ENCODE measurements at regions not wholly inside any gene's neighbourhood (a gene's known extent, or its start where the extent isn't known, plus 50 kb on each side); places are given as distances from the start of the nearest gene placed in this dataset.

DNA sequence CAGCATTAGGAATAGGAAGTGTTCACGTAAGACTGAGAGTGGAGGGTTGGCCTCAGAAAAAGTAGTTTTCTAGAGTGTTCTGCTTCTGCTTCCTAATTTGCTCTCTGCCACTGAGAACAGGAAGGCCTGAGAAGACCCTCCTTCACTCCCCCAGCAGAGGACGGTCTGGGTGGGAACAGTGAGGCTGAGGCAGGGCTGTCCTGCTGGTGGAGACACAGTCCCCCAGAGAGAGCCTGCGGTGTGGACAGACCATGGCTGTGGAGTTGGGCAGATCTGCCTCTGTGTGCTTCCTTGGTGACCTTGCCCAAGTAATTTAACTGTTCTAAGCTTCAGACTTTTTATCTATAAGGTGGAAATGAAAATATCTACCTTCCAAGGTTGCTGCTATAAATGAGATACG, 182.3 kb downstream of the DACT1 start:
- TF ChIP-seq, protein P1, sequence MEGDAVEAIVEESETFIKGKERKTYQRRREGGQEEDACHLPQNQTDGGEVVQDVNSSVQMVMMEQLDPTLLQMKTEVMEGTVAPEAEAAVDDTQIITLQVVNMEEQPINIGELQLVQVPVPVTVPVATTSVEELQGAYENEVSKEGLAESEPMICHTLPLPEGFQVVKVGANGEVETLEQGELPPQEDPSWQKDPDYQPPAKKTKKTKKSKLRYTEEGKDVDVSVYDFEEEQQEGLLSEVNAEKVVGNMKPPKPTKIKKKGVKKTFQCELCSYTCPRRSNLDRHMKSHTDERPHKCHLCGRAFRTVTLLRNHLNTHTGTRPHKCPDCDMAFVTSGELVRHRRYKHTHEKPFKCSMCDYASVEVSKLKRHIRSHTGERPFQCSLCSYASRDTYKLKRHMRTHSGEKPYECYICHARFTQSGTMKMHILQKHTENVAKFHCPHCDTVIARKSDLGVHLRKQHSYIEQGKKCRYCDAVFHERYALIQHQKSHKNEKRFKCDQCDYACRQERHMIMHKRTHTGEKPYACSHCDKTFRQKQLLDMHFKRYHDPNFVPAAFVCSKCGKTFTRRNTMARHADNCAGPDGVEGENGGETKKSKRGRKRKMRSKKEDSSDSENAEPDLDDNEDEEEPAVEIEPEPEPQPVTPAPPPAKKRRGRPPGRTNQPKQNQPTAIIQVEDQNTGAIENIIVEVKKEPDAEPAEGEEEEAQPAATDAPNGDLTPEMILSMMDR (IDR thresholded peaks at IDR 0.05), result no peak
- TF ChIP-seq POLR2A (IDR thresholded peaks at IDR 0.05), result no peak

Measured in Peyer's patch (tissue), 4 donors.